Glutamatergic neuron (in vitro differentiated cells): ENCODE measurements at regions not wholly inside any gene's neighbourhood (a gene's known extent, or its start where the extent isn't known, plus 50 kb on each side); places are given as distances from the start of the nearest gene placed in this dataset. TPM values are rescaled to one million over a fixed set of nuclear protein-coding genes. Genes with fewer than 3 reads are reported as not detected.
"Not testable (repeated sequence)": the region's sequence is repeated elsewhere in the genome, so short reads cannot be mapped to it uniquely, and the experiment has no call there.

ENCODE experiments used
- DNase-seq: peaks from one replicate; pipeline ENCODE4 v3.0.0; 2022
- H3K27ac Mint-ChIP-seq: one replicate; pipeline ENCODE4 v1.8.0; 2020; ENCODE audit warnings: mild to moderate bottlenecking, mixed read lengths, inconsistent platforms; ENCODE audit not compliant: unreplicated experiment
- H3K27me3 Mint-ChIP-seq: one replicate; pipeline ENCODE4 v1.8.0; 2020; ENCODE audit warnings: mild to moderate bottlenecking, moderate library complexity, mixed read lengths, inconsistent platforms; ENCODE audit not compliant: unreplicated experiment
- H3K36me3 Mint-ChIP-seq: one replicate; pipeline ENCODE4 v1.8.0; 2020; ENCODE audit warnings: mild to moderate bottlenecking, mixed read lengths, inconsistent platforms; ENCODE audit not compliant: unreplicated experiment
- H3K4me1 Mint-ChIP-seq: one replicate; pipeline ENCODE4 v1.8.0; 2020; ENCODE audit warnings: mild to moderate bottlenecking, low read depth, mixed read lengths, inconsistent platforms; ENCODE audit not compliant: unreplicated experiment
- H3K4me3 Mint-ChIP-seq: one replicate; pipeline ENCODE4 v1.8.0; 2020; ENCODE audit warnings: mild to moderate bottlenecking, mixed read lengths, inconsistent platforms; ENCODE audit not compliant: unreplicated experiment
- H3K9me3 Mint-ChIP-seq: one replicate; pipeline ENCODE4 v1.8.0; 2020; ENCODE audit warnings: mild to moderate bottlenecking, moderate library complexity, mixed read lengths, inconsistent platforms; ENCODE audit not compliant: unreplicated experiment
- microRNA-seq: library from miRNA; unstranded; fragments of <30 nt; microRNA quantifications from one replicate; pipeline ENCODE4, GENCODE V29; 2020; ENCODE audit not compliant: unreplicated experiment
- TF ChIP-seq, protein P1 (sequence below): fragments of 200-600 bp; sonication (generic); IDR thresholded peaks from one replicate; pipeline ENCODE4 v1.5.0; 2021; ENCODE audit not compliant: partially characterized antibody, unreplicated experiment

DNA sequence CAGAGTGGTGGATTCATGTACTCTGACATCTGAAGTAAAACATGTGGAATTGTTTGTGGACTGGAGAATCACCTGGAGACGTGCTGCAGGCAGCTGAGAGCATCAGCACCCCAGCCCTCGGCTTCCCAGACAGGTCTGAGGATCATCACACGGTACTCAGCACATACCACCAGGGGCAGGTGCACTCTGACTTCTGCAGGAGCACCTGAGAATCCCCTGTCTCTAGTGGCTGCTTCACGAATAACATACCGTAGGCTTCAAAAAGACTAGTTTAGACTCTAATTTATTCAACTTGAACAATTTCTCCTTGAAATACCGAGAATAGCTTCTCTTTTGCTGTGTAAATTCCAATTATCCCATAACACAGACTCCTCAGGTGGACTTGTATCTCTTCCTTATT lies 627.5 kb downstream of the RPIA start:
- not testable (repeated sequence) for H3K4me1 Mint-ChIP-seq, H3K36me3 Mint-ChIP-seq, H3K9me3 Mint-ChIP-seq, H3K4me3 Mint-ChIP-seq, DNase-seq, H3K27me3 Mint-ChIP-seq, H3K27ac Mint-ChIP-seq

DNA sequence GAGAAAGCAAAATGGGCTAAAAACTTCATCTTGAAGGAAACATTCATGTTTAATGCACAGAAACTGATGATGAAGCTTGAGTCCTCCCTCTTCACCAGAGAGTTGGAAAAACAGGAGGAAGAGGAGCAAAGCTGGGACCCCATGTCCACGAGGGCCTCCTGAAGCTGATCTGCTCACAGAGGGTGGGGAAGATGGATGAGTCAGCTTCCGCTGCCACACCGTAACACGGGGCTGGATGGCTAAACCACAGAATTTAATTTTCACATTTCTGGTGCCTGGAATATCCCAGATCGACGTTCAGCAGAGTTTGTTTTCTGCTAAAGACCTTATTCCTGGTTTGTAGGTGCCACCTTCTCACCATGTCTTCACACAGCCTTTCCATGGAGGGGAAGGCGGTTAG lies 634.4 kb downstream of the RPIA start:
- not testable (repeated sequence) for H3K27me3 Mint-ChIP-seq, H3K4me1 Mint-ChIP-seq, H3K36me3 Mint-ChIP-seq

DNA sequence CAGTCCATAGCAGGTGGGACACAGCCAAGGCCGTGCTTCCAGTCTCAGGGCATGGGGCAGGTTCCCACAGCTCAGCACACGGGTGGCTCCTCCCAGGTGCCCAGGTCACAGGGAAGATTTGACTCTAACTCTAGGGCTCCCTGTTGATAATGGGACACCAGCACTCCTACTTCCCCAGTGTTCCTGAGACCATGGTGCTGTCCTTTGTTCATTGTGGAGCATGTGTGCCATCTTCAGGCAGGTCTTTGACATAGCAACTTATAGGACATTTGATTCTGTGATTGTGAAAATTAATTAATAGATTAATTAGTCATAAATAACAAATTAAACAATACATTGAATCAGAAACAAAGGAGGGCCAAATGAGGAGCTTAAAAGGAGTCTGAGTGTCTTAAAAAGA lies 635.0 kb downstream of the RPIA start:
- H3K36me3 Mint-ChIP-seq, DNase-seq, H3K27ac Mint-ChIP-seq, H3K27me3 Mint-ChIP-seq, H3K4me1 Mint-ChIP-seq, H3K4me3 Mint-ChIP-seq, H3K9me3 Mint-ChIP-seq: not testable (repeated sequence)
- TF ChIP-seq, protein P1, sequence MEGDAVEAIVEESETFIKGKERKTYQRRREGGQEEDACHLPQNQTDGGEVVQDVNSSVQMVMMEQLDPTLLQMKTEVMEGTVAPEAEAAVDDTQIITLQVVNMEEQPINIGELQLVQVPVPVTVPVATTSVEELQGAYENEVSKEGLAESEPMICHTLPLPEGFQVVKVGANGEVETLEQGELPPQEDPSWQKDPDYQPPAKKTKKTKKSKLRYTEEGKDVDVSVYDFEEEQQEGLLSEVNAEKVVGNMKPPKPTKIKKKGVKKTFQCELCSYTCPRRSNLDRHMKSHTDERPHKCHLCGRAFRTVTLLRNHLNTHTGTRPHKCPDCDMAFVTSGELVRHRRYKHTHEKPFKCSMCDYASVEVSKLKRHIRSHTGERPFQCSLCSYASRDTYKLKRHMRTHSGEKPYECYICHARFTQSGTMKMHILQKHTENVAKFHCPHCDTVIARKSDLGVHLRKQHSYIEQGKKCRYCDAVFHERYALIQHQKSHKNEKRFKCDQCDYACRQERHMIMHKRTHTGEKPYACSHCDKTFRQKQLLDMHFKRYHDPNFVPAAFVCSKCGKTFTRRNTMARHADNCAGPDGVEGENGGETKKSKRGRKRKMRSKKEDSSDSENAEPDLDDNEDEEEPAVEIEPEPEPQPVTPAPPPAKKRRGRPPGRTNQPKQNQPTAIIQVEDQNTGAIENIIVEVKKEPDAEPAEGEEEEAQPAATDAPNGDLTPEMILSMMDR: peak; percentile 11

More for the DNA sequence above, 634.4 kb downstream of the RPIA start:
- H3K9me3 Mint-ChIP-seq, H3K4me3 Mint-ChIP-seq, DNase-seq, H3K27ac Mint-ChIP-seq: not testable (repeated sequence)

DNA sequence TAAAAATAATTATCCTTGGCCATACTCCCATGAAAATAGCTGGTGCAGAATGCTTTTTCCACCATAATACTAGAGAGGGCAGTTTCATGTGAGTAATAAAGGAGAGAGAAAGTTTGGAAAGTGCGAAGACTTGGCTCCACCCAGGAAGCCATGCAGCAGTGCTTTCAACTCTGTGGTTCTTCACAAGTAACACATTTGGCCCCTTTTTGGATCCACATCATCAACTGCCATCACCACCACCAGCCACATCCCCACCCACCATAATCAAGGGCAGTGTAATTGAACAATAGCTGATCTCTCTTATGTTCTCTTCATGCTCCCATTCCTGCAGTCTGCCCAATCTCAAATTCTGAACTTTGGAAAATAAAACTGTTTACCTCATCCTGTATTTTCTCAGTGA lies 637.3 kb downstream of the RPIA start:
- not testable (repeated sequence) for H3K9me3 Mint-ChIP-seq, H3K36me3 Mint-ChIP-seq, H3K4me3 Mint-ChIP-seq, H3K4me1 Mint-ChIP-seq, H3K27me3 Mint-ChIP-seq, H3K27ac Mint-ChIP-seq, DNase-seq

Small RNA genes in the stretch of these regions (microRNA-seq; reads per million reads assigned to microRNA genes)
- not detected for gene MIR4436A
